OCI-LY7 (cell line): ENCODE measurements at regions not wholly inside any gene's neighbourhood (a gene's known extent, or its start where the extent isn't known, plus 50 kb on each side); places are given as distances from the start of the nearest gene placed in this dataset.

Source experiments
- BruUV-seq: library from RNA; stranded (reverse); fragments of 400-500 nt; replicated peaks from 2 replicates; lab custom pipeline; 2021; lab: Mats Ljungman, UMichigan
- CTCF ChIA-PET: fragments of 300-600 bp; sonication (Branson Sonifier 250); formaldehyde crosslinking; loops from one replicate; lab custom pipeline; 2022; ENCODE audit warnings: antibody characterized with exemption; ENCODE audit not compliant: unreplicated experiment; lab: Charles Lee
- POLR2A ChIA-PET: fragments of 300-600 bp; sonication (Branson Sonifier 250); formaldehyde crosslinking; loops from one replicate; lab custom pipeline; 2022; ENCODE audit warnings: antibody characterized with exemption; lab: Charles Lee
- DNase-seq: peaks from one replicate; pipeline ENCODE4 v3.0.0-alpha.2; 2015; ENCODE audit warnings: low spot score
- H2AFZ ChIP-seq: fragments of 200-600 bp; sonication (generic), shearing (Covaris generic); 2 replicates; pipeline ENCODE4 v1.6.1; 2014; ENCODE audit warnings: mild to moderate bottlenecking, antibody characterized with exemption, low read length, moderate library complexity
- H3K27ac ChIP-seq: fragments of 200-600 bp; sonication (generic); 2 replicates; pipeline ENCODE4 v1.5.1; 2014; ENCODE audit warnings: mixed run types, low read depth, mild to moderate bottlenecking, moderate library complexity, low read length, inconsistent platforms; ENCODE audit not compliant: poor library complexity, severe bottlenecking
- H3K36me3 ChIP-seq: fragments of 200-600 bp; sonication (generic); 2 replicates; pipeline ENCODE4 v1.6.1; 2014; ENCODE audit warnings: mild to moderate bottlenecking, antibody characterized with exemption, low read length, moderate library complexity, mixed read lengths; ENCODE audit not compliant: insufficient read depth
- H3K4me1 ChIP-seq: fragments of 200-600 bp; sonication (generic); 2 replicates; pipeline ENCODE4 v1.5.1; 2014; ENCODE audit warnings: mild to moderate bottlenecking, low read length; ENCODE audit not compliant: insufficient read depth, poor library complexity, severe bottlenecking
- H3K4me2 ChIP-seq: fragments of 200-600 bp; sonication (generic); 2 replicates; pipeline ENCODE4 v1.6.1; 2014; ENCODE audit warnings: mild to moderate bottlenecking, low read length
- H3K4me3 ChIP-seq: fragments of 200-600 bp; sonication (generic); 2 replicates; pipeline ENCODE4 v1.5.1; 2014; ENCODE audit warnings: mild to moderate bottlenecking, low read depth, low read length; ENCODE audit not compliant: poor library complexity, severe bottlenecking
- H3K79me2 ChIP-seq: fragments of 200-600 bp; sonication (generic); 2 replicates; pipeline ENCODE4 v1.6.1; 2016; ENCODE audit warnings: low read depth, mild to moderate bottlenecking, low read length, moderate library complexity, mixed read lengths; ENCODE audit not compliant: insufficient read depth
- H3K9me2 ChIP-seq: fragments of 200-600 bp; sonication (generic); 2 replicates; pipeline ENCODE4 v1.6.1; 2016; ENCODE audit warnings: mild to moderate bottlenecking, low read length, mixed read lengths; ENCODE audit not compliant: insufficient read depth
- H3K9me3 ChIP-seq: fragments of 200-600 bp; sonication (generic); 2 replicates; pipeline ENCODE4 v1.6.1; 2014; ENCODE audit warnings: mild to moderate bottlenecking, mixed run types, low read length, mixed read lengths
- H4K20me1 ChIP-seq: fragments of 200-600 bp; sonication (generic); 2 replicates; pipeline ENCODE4 v1.6.1; 2014; ENCODE audit warnings: mild to moderate bottlenecking, antibody characterized with exemption, low read length, moderate library complexity, mixed read lengths; ENCODE audit not compliant: insufficient read depth
- CTCF ChIP-seq: fragments of 200-600 bp; sonication (generic); conservative IDR thresholded peaks from 2 replicates; pipeline ENCODE4 v1.5.1; 2014; ENCODE audit warnings: mild to moderate bottlenecking, antibody characterized with exemption, low read length, moderate library complexity, mixed read lengths
- EZH2phosphoT487 ChIP-seq: fragments of 200-600 bp; sonication (generic); IDR thresholded peaks from 2 replicates; pipeline ENCODE4 v1.6.1; 2018; ENCODE audit warnings: low read depth, borderline replicate concordance, mild to moderate bottlenecking, mixed run types, antibody characterized with exemption, low read length, moderate library complexity, mixed read lengths
- intact Hi-C: fragments of 100-400 bp; cut with micrococcal nuclease; formaldehyde crosslinking; loops from one replicate; pipeline ENCODE4 v1.10.0; 2022; ENCODE audit not compliant: unreplicated experiment

GRCh38 chr9:108456903-108457302, 398.9 kb downstream of the ACTL7B start:
- Histone ChIP-seq H3K36me3 (no peaks in the 10 kb centered on the region), H3K9me3 (no peaks in the 10 kb centered on the region), H3K79me2 (no peaks in the 10 kb centered on the region), H3K27ac (no peak overlapping the region), H2AFZ (no peak overlapping the region), H3K4me2 (no peak overlapping the region), H3K4me1 (no peaks in the 10 kb centered on the region), H3K4me3 (no peak overlapping the region), H4K20me1 (no peaks in the 10 kb centered on the region), H3K9me2 (no peaks in the 10 kb centered on the region)
- no TSS peak for BruUV-seq
- TF ChIP-seq EZH2phosphoT487 (no peak), CTCF (no peak)
- DNase-seq, result no peak
- intact Hi-C loops, result no loop called here
- POLR2A ChIA-PET, result interaction anchor here (0.7 kb wide), 1 partner anchor 968 kb away, joined by 3 read pairs; no protein-coding TSS in a partner anchor
- CTCF ChIA-PET, result no interaction called here

GRCh38 chr9:108445431-108446071, 410.2 kb downstream of the ACTL7B start:
- H3K36me3 ChIP-seq, result no peaks in the 10 kb centered on the region
- H4K20me1 ChIP-seq, result no peaks in the 10 kb centered on the region
- intact Hi-C loops, result no loop called here
- no peak overlapping the region for H3K27ac ChIP-seq
- H3K9me3 ChIP-seq, result no peaks in the 10 kb centered on the region
- POLR2A ChIA-PET, result interaction anchor here (1.1 kb wide), 1 partner anchor 10 kb away, joined by 4 read pairs; no protein-coding TSS in a partner anchor
- BruUV-seq, result no TSS peak
- DNase-seq, result no peak
- no peak overlapping the region for H3K4me3 ChIP-seq
- H2AFZ ChIP-seq, result no peak overlapping the region
- H3K4me1 ChIP-seq, result no peaks in the 10 kb centered on the region
- no peak for TF ChIP-seq EZH2phosphoT487
- no peak for TF ChIP-seq CTCF
- no peak overlapping the region for H3K4me2 ChIP-seq
- no peaks in the 10 kb centered on the region for H3K79me2 ChIP-seq
- H3K9me2 ChIP-seq, result no peaks in the 10 kb centered on the region
- CTCF ChIA-PET, result no interaction called here
